ENCODE measurements at regions not wholly inside any gene's neighbourhood (a gene's known extent, or its start where the extent isn't known, plus 50 kb on each side); places are given as distances from the start of the nearest gene placed in this dataset.
"Not testable (repeated sequence)": the region's sequence is repeated elsewhere in the genome, so short reads cannot be mapped to it uniquely, and the experiment has no call there.

- DNase-seq (ENCODE audit: low read depth in 2 of 2, low spot score in 1 of 2): no peak
Measured at GRCh38 chr2:8122520-8122919, 559.3 kb upstream of the ID2 start.

GRCh38 chr2:8123464-8123863 lies 558.4 kb upstream of the ID2 start:
- DNase-seq (ENCODE audit: low read depth in 2 of 2, low spot score in 1 of 2): no peak

DNA sequence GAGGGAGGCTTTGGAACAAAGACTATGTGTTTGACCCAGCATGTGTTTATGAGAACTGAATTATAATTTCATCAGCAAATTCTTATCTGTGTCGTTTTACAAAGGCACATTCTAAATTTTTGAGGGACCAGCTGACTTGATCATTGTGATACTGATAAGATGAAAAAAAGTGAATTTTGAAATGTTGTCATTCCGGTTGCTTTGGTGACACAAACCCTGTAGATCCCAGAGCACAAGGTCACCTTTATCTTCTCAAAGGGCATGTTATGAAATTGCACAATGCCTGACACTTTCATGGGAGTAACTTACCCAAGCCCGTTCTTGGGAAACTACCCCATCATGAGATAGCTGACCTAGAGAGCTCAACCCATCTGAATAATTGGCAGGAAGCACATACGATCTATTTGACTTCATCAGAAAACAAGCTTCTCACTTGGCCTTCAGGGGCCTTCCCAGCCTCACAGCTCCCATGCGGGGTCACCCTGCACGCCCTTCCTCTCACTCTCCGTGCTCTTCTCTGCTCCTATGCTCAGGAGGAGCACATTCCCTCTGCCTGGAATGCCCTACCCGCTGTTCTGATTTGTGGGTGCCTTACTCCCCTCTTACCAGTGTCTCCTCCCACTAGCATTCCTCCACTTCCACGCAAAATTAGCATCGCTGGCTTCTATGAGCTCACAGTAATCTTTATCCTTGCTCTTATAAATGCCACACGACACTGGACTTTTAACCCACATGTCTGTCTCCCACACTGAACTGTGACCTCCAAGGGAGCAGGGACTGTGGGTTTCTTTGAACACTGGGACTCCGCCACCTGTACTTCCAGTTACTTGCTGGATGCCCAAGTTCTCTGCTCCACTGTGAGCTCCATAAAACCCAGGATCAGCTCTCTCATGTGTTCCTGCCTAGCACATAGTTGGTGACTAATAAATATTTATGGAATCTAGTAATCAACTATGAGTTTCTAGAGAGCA lies 555.8 kb upstream of the ID2 start:
- no peak for DNase-seq (ENCODE audit: low read depth in 2 of 2, low spot score in 1 of 2)

- no peak for DNase-seq (ENCODE audit: low read depth in 2 of 2, low spot score in 1 of 2)
Measured at GRCh38 chr2:8126783-8127182, 555.1 kb upstream of the ID2 start.

- not testable (repeated sequence) for DNase-seq (ENCODE audit: low read depth in 2 of 2, low spot score in 1 of 2)
Measured at GRCh38 chr2:8131423-8131822, 550.4 kb upstream of the ID2 start.

DNA sequence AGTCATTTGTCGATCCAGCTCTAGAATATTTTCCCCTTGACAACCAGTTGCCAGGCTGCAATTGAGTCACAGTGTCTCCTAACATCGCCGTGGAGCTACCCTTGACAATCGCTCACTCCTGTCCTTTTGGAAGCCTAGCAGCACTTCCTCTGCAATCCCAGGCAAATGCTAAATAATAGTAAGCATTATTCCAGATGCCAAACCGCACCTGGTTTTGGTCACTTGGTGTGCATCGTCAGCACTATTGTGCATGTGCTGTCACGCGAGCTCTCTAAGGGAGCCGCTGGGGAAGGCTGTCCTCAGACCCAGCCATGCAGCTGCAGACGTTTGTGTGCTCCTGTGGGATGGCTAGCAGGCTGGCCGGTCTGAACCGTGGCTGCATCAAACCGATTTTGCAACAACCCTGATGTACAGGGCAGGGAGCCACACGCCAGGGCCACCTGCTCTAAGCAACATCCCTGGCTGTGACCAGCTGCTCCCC lies 549.5 kb upstream of the ID2 start:
- no peak for DNase-seq (ENCODE audit: low read depth in 2 of 2, low spot score in 1 of 2)

DNA sequence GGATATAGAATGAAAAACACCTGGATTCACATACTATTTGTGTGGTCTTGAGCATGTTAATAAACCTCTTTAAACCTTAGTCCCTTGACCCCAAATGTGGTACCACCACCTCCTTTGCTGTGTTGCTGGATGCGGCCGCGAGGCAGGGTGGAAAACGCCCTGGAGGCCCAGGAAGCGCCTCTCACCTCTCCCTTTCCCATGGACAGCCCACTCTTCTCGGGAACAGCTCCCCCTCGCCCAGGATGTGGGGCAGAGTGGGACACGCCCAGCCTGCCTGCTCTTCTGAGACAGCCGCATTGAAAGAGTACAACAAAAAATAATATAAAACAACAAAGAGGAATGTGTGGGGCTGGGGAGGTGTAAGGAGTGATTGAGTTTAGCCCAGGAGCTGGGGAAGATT lies 549.0 kb upstream of the ID2 start:
- DNase-seq (ENCODE audit: low read depth in 2 of 2, low spot score in 1 of 2): no peak

- no peak for DNase-seq (ENCODE audit: low read depth in 2 of 2, low spot score in 1 of 2)
Measured at GRCh38 chr2:8133363-8133762, 548.5 kb upstream of the ID2 start.

GRCh38 chr2:8133913-8134472 lies 547.9 kb upstream of the ID2 start:
- DNase-seq (ENCODE audit: low read depth in 2 of 2, low spot score in 1 of 2): no peak

GRCh38 chr2:8134473-8134932 lies 547.4 kb upstream of the ID2 start:
- DNase-seq (ENCODE audit: low read depth in 2 of 2, low spot score in 1 of 2): no peak

DNA sequence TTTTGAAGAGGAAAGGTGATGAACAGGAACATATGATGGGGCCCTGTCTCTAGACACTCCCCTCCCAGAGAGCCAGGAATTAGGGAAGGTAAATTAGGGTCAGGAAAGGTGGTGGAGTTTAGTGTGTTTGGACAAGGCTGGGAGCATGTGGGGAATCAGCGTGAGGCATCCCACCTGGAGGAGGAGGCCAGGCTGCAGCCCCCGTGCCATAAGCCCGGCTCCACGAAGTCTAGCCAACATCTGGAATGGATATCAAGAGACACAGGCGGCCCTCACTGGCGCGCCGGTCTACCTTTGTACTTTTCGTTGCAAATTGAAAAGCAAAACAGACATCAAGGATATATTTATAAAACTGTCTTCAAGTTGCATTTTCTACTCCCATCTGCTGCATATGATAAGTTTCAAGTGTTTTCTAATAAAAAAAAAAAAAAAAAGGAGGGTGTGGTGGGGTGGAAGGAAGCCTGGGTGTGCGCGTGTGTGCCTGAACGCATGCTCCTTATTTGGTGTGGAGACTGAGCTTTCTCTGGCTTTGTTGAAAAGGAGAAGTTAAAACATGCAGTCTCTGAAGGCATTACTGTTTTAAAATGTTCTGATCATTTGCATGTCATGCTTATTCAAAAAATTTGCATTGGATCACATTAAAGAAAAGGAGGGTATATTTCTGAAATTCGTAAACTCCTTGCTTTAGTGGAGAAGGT lies 546.7 kb upstream of the ID2 start:
- DNase-seq (ENCODE audit: low read depth in 2 of 2, low spot score in 1 of 2): no peak

DNA sequence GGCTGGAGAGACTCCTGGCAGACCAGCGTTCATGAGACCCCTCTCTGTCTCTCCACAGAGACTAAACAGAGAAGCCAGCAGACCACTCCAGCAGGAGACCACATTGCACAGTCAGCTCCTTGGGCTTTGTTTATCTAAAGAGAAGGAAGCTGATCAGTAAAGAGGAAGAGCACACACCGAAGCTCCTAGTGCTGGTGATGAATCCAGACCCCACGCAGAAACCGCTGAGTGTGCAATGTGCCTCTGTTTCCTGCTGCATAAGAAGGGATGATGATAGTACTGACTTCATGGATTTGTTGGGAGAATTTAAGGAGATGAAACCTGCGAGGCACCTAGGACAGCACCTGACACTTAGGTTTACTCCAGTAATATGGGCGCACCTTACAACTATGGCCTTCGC lies 544.1 kb upstream of the ID2 start:
- no peak for DNase-seq (ENCODE audit: low read depth in 2 of 2, low spot score in 1 of 2)

GRCh38 chr2:8138525-8138922 lies 543.3 kb upstream of the ID2 start:
- DNase-seq (ENCODE audit: low read depth in 2 of 2, low spot score in 1 of 2): no peak

- no peak for DNase-seq (ENCODE audit: low read depth in 2 of 2, low spot score in 1 of 2)
Measured at GRCh38 chr2:8138923-8139667, 542.8 kb upstream of the ID2 start.

DNA sequence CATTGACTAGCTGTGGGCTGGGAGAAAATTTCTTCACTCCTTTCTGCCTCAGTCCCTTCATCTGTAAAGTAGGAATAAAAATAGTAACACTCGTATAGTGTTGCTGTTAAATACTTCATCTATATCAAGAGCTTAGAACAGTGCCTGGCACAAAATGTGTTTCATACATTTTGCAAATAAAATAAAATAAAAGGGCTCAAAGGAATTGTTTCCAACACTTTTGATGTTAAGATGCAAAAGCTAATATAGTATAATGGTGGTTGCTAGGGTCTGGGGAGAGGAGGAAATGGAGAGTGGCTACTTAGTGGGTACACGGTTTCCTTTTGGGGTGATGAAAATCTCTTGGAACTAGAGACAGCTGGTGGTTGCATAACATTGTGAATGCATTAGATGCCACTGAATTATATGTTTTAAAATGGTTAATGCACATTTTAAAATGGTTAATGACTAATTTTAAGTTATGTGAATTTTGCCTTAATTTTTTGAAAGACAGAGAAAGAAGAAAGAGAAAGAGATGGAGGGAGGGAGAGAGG lies 542.1 kb upstream of the ID2 start:
- DNase-seq (ENCODE audit: low read depth in 2 of 2, low spot score in 1 of 2): no peak

DNA sequence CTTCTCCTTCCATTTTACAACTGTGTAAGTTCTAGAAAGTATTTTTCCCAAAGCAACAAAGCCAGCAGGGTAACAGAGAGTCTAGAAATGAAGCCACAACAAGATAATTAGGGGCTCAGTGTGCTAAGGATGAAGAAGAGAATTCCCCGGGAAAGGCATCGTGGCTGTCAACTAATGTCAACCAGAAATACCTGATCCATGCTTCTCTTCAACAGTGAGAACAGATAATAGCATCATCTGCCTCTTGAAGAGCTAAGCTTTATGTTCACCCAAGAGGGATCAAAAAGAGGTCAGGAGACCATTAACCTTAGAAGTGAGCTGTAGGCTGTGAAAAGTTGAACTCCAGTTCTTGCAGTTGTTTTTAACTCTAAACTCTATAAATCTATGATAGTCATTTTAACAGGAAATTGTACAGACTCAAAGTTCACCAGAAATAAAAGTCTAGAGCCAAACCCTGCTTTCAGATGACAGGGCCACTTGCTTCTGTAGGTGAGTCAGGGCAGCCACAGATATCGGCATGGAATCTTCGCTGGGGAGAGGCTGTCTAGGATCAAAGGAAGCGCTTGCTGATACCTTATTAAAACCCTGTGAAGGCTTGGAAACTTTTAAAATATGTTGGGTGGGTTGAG lies 540.7 kb upstream of the ID2 start:
- no peak for DNase-seq (ENCODE audit: low read depth in 2 of 2, low spot score in 1 of 2)

DNA sequence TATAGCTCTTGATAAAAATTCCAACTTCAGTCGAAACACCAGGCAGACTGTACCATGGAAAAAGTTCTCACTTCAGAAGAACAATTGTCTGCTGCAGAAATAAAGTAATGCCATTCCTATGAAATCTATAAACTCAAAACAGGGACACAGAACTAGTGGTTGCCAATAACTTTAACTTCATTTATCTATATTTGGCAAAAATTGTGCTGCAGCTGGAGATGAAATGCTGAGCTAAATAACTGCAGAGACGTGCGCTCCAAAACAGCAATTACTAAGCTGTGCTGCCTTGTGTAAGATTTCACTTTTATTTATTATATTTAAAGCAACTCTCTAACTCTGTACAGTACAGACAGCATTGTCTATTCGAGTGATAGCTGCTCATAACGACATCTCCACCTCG lies 540.1 kb upstream of the ID2 start:
- no peak for DNase-seq (ENCODE audit: low read depth in 2 of 2, low spot score in 1 of 2)

DNA sequence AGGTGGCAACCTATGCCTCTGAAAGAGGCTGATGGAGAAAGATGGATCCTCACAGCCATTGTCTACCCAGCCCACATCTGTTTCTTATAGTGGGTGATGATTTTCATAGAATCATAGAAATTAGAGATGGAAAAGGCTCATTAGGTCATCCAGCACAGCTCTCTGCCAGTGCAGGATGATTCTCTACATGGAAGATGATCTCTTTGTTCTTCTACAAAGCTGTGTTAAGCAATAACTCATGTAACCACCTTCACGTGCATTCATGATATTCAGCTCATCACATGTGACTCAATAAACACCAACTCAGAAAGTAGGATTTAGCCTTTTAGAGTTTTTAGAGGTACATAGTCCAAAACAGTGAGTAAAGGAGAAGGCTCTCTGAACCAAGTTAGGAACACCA lies 539.4 kb upstream of the ID2 start:
- no peak for DNase-seq (ENCODE audit: low read depth in 2 of 2, low spot score in 1 of 2)

DNA sequence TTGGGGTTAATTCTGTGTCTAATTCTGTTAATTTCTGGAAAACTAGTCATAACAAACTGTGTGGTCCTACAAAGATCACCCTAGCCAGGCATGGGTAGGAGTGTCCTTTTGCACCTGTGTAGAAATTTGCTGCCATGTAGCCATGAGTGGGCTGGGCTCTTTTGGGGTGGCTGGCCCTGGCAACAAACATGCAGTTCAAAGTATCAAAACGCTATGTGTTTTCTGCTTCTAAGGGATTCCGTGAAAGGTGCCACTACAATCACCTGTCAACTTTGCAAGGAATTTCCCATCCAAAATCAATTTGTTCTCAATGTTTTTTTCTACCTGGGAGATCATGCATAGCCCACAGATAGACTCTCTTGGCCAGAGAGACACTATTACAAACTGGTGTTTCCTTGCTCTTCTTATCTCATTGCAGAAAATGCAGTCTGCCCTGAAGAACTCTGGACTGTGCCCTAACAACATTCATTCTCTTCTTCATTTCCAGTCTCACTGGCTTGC lies 537.7 kb upstream of the ID2 start:
- DNase-seq (ENCODE audit: low read depth in 2 of 2, low spot score in 1 of 2): no peak

- no peak for DNase-seq (ENCODE audit: low read depth in 2 of 2, low spot score in 1 of 2)
Measured at GRCh38 chr2:8144785-8145184, 537.1 kb upstream of the ID2 start.

Data from stimulated activated CD8-positive, alpha-beta memory T cell treated with anti-CD3 and anti-CD28 coated beads, Interleukin-4, amount 100 ng/mL, for 4 hours (primary cell).